NCI-H526 treated with DMSO at 0.1 percent for 48 hours (cell line): ENCODE measurements at regions not wholly inside any gene's neighbourhood (a gene's known extent, or its start where the extent isn't known, plus 50 kb on each side); places are given as distances from the start of the nearest gene placed in this dataset.

Experiments used
- DNase-seq: peaks from one replicate; lab custom pipeline; 2025; lab: John Stamatoyannopoulos, UW

GRCh38 chr12:63232896-63233295 lies 81.9 kb upstream of the AVPR1A start:
- no peak for DNase-seq

GRCh38 chr12:63228853-63229252 lies 77.9 kb upstream of the AVPR1A start:
- DNase-seq = no peak

- DNase-seq = no peak
These were observed 75.9 kb upstream of the AVPR1A start for GRCh38 chr12:63226792-63227463.

GRCh38 chr12:63224396-63224795 lies 73.4 kb upstream of the AVPR1A start:
- no peak for DNase-seq

DNA sequence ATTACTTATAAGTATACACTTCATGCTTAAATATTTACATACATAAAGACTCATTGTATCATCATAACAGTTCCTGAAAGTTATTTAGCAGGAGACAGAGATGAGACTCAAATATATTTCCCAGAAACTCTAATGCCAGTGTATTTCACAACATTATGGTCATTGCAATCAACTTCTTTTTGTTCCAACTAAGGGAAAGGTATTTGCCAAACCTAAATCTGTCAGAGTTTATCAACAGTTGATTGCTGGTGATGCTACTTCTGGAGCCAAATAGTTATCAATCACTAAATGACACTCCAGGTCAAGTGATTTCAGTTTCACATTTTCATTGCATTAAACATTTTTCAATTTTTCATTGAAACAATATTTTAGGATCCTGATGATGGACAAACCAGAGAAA lies 72.1 kb upstream of the AVPR1A start:
- no peak for DNase-seq

DNA sequence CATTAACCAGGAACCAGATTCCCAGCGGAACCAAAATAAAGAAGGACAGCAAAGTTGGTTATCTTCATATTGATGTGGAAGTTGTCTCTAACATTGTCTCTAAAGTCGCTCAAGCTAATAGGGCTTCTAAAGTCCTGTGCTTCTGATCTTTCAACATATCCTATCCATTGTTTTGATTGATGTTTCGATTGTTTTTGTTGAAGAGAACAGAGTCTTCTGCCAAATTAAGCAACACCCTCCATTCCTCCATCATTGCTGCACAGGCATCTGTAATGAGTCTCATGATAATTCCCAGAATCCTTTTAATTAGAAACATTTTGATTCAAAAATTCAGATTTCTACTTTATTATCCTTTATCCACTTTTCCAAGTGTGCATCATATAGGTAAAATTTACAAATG lies 71.6 kb upstream of the AVPR1A start:
- DNase-seq = no peak

GRCh38 chr12:63220921-63221320 lies 69.9 kb upstream of the AVPR1A start:
- no peak for DNase-seq

- no peak for DNase-seq
These were observed 61.3 kb upstream of the AVPR1A start for GRCh38 chr12:63212316-63212715.

- DNase-seq = no peak
These were observed 58.0 kb upstream of the AVPR1A start for GRCh38 chr12:63208956-63209355.

DNA sequence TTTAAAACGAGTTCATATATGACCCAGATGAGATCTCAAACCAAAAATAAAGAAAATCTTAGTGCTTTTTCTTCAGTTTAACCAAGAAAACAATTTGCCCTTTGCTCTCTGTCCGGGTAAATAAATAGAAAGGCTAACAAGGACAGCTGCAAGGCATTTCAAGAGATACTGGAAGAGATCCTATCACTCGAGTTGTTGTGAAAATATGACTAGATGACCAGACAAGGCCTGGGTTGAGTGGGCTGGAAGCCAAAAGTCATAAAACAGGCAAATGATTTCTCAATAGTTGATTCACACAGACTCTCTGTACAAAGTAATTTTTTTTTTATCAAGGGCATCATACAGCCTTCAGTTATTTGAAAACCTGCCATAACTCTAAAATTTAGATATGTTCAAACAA lies 55.9 kb upstream of the AVPR1A start:
- DNase-seq = peak; percentile 32

DNA sequence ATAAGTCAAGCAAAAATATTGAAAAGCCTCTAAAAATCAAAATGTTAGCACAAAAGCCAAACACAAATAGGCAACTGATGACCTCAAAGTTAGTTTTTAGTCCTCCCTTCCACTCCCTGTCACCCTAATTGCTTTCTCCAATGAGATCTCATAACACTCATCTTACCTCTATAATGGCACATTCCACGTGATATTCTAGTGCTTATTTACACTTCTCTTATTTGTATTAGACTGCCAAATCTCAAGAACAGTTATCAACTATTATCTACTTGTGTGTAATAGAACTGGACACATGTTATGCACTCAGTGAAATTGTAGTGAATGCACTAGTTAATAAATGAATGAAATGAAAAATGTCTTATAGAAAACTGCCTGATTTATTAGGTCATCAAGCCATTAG lies 55.5 kb upstream of the AVPR1A start:
- no peak for DNase-seq
